H1 (cell line): ENCODE measurements at regions not wholly inside any gene's neighbourhood (a gene's known extent, or its start where the extent isn't known, plus 50 kb on each side); places are given as distances from the start of the nearest gene placed in this dataset.

ENCODE experiments used
- KDM4A ChIP-seq: IDR thresholded peaks from one replicate; pipeline ENCODE4 v1.7.1; 2012; ENCODE audit warnings: low read depth, mild to moderate bottlenecking, moderate library complexity, low read length, inconsistent platforms; ENCODE audit not compliant: severe bottlenecking
- MAX ChIP-seq: IDR thresholded peaks from 2 replicates; pipeline ENCODE4 v1.6.1; 2012; ENCODE audit warnings: inconsistent platforms
- RXRA ChIP-seq: IDR thresholded peaks from 2 replicates; pipeline ENCODE4 v1.6.1; 2011; ENCODE audit warnings: low read depth, mild to moderate bottlenecking, low read length, moderate library complexity; ENCODE audit not compliant: insufficient read depth
- SAP30 ChIP-seq: fragments of 300-600 bp; sonication (generic); IDR thresholded peaks from 2 replicates; pipeline ENCODE4 v1.7.1; 2012; ENCODE audit warnings: low read length, moderate library complexity, mild to moderate bottlenecking, inconsistent platforms; ENCODE audit not compliant: insufficient read depth, insufficient replicate concordance
- SUZ12 ChIP-seq: fragments of 200-600 bp; sonication (generic); IDR thresholded peaks from 2 replicates; pipeline ENCODE4 v1.6.1; 2012; ENCODE audit warnings: mild to moderate bottlenecking, inconsistent platforms, low read length, moderate library complexity, mixed read lengths
- TBP ChIP-seq: IDR thresholded peaks from 2 replicates; pipeline ENCODE4 v1.6.1; 2011; ENCODE audit warnings: low read depth, low read length, improper control_type of control experiment

GRCh38 chr4:3612281-3612680, 80.1 kb upstream of the LRPAP1 start (continued):
- TF ChIP-seq SUZ12 (no peak), RXRA (no peak), TBP (no peak), MAX (no peak), KDM4A (no peak), SAP30 (no peak)
